ENCODE measurements at regions not wholly inside any gene's neighbourhood (a gene's known extent, or its start where the extent isn't known, plus 50 kb on each side); places are given as distances from the start of the nearest gene placed in this dataset.
"Not testable (repeated sequence)": the region's sequence is repeated elsewhere in the genome, so short reads cannot be mapped to it uniquely, and the experiment has no call there.

GRCh38 chr1:47664356-47664755 lies 226.5 kb downstream of the FOXD2 start:
- Histone ChIP-seq H3K4me3 (ENCODE audit: low read depth, low read length, poor library complexity, severe bottlenecking) (no peak overlapping the region), H3K27ac (ENCODE audit: low read depth, low read length, poor library complexity, severe bottlenecking) (no peak overlapping the region), H3K4me2 (ENCODE audit: low read length) (no peak overlapping the region), H3K9ac (ENCODE audit: low read length) (no peak overlapping the region), H3K27me3 (ENCODE audit: insufficient read depth, low read length) (no peaks in the 10 kb centered on the region), H3K9me3 (ENCODE audit: low read length) (no peaks in the 10 kb centered on the region), H3K36me3 (ENCODE audit: insufficient read depth, low read length) (no peaks in the 10 kb centered on the region), H3K79me2 (ENCODE audit: insufficient read depth, low read length) (no peaks in the 10 kb centered on the region), H2AFZ (ENCODE audit: low read length) (no peak overlapping the region), H3K9me2 (ENCODE audit: low read depth, low read length) (no peaks in the 10 kb centered on the region), H3F3A (ENCODE audit: insufficient read depth, low read length) (no peaks in the 10 kb centered on the region), H4K20me1 (ENCODE audit: insufficient read depth, low read length) (no peaks in the 10 kb centered on the region), H3K4me1 (ENCODE audit: insufficient read depth, low read length, severe bottlenecking) (no peaks in the 10 kb centered on the region)
- TF ChIP-seq EZH2 (IDR thresholded peaks at IDR 0.05; ENCODE audit: borderline replicate concordance, low read length) (no peak), CTCF (IDR thresholded peaks at IDR 0.05; ENCODE audit: low read length) (no peak)

GRCh38 chr1:47664896-47665295 lies 227.1 kb downstream of the FOXD2 start:
- not testable (repeated sequence) for H3K4me1 ChIP-seq (ENCODE audit: insufficient read depth, low read length, severe bottlenecking); H3K4me2 ChIP-seq (ENCODE audit: low read length); H3F3A ChIP-seq (ENCODE audit: insufficient read depth, low read length); H3K27me3 ChIP-seq (ENCODE audit: insufficient read depth, low read length); H3K79me2 ChIP-seq (ENCODE audit: insufficient read depth, low read length); H3K9ac ChIP-seq (ENCODE audit: low read length); H2AFZ ChIP-seq (ENCODE audit: low read length); H3K9me2 ChIP-seq (ENCODE audit: low read depth, low read length); H3K27ac ChIP-seq (ENCODE audit: low read depth, low read length, poor library complexity, severe bottlenecking); H3K9me3 ChIP-seq (ENCODE audit: low read length); H4K20me1 ChIP-seq (ENCODE audit: insufficient read depth, low read length); H3K4me3 ChIP-seq (ENCODE audit: low read depth, low read length, poor library complexity, severe bottlenecking); H3K36me3 ChIP-seq (ENCODE audit: insufficient read depth, low read length)

- no peak overlapping the region for H2AFZ ChIP-seq (ENCODE audit: low read length)
- no peak overlapping the region for H3K4me2 ChIP-seq (ENCODE audit: low read length)
- no peak overlapping the region for H3K4me3 ChIP-seq (ENCODE audit: low read depth, low read length, poor library complexity, severe bottlenecking)
- no peaks in the 10 kb centered on the region for H3K36me3 ChIP-seq (ENCODE audit: insufficient read depth, low read length)
- H4K20me1 ChIP-seq (ENCODE audit: insufficient read depth, low read length), result no peaks in the 10 kb centered on the region
- H3K9me3 ChIP-seq (ENCODE audit: low read length), result peaks cover 4% of the 10 kb centered on the region; the same call in 1 of the 2 replicates
- H3K9me2 ChIP-seq (ENCODE audit: low read depth, low read length), result no peaks in the 10 kb centered on the region
- TF ChIP-seq CTCF (IDR thresholded peaks at IDR 0.05; ENCODE audit: low read length) (no peak), EZH2 (IDR thresholded peaks at IDR 0.05; ENCODE audit: borderline replicate concordance, low read length) (no peak)
- no peaks in the 10 kb centered on the region for H3K79me2 ChIP-seq (ENCODE audit: insufficient read depth, low read length)
- H3K4me1 ChIP-seq (ENCODE audit: insufficient read depth, low read length, severe bottlenecking), result no peaks in the 10 kb centered on the region
- H3F3A ChIP-seq (ENCODE audit: insufficient read depth, low read length), result no peaks in the 10 kb centered on the region
- H3K27ac ChIP-seq (ENCODE audit: low read depth, low read length, poor library complexity, severe bottlenecking), result no peak overlapping the region
- no peaks in the 10 kb centered on the region for H3K27me3 ChIP-seq (ENCODE audit: insufficient read depth, low read length)
- H3K9ac ChIP-seq (ENCODE audit: low read length), result no peak overlapping the region
Measured at GRCh38 chr1:47669081-47669585, 231.3 kb downstream of the FOXD2 start.

GRCh38 chr1:47672622-47673021 lies 234.8 kb downstream of the FOXD2 start:
- H4K20me1 ChIP-seq (ENCODE audit: insufficient read depth, low read length), result no peaks in the 10 kb centered on the region
- no peak overlapping the region for H3K4me3 ChIP-seq (ENCODE audit: low read depth, low read length, poor library complexity, severe bottlenecking)
- H2AFZ ChIP-seq (ENCODE audit: low read length), result no peak overlapping the region
- H3F3A ChIP-seq (ENCODE audit: insufficient read depth, low read length), result no peaks in the 10 kb centered on the region
- H3K27ac ChIP-seq (ENCODE audit: low read depth, low read length, poor library complexity, severe bottlenecking), result no peak overlapping the region
- H3K4me1 ChIP-seq (ENCODE audit: insufficient read depth, low read length, severe bottlenecking), result no peaks in the 10 kb centered on the region
- H3K27me3 ChIP-seq (ENCODE audit: insufficient read depth, low read length), result no peaks in the 10 kb centered on the region
- peaks cover 4% of the 10 kb centered on the region; the same call in 1 of the 2 replicates for H3K9me3 ChIP-seq (ENCODE audit: low read length)
- H3K36me3 ChIP-seq (ENCODE audit: insufficient read depth, low read length), result no peaks in the 10 kb centered on the region
- H3K79me2 ChIP-seq (ENCODE audit: insufficient read depth, low read length), result no peaks in the 10 kb centered on the region
- no peak overlapping the region for H3K9ac ChIP-seq (ENCODE audit: low read length)
- H3K9me2 ChIP-seq (ENCODE audit: low read depth, low read length), result no peaks in the 10 kb centered on the region
- no peak overlapping the region for H3K4me2 ChIP-seq (ENCODE audit: low read length)
- no peak for TF ChIP-seq EZH2 (IDR thresholded peaks at IDR 0.05; ENCODE audit: borderline replicate concordance, low read length)
- no peak for TF ChIP-seq CTCF (IDR thresholded peaks at IDR 0.05; ENCODE audit: low read length)

Data from OCI-LY1 (cell line).